NT2/D1 (cell line): ENCODE measurements at regions not wholly inside any gene's neighbourhood (a gene's known extent, or its start where the extent isn't known, plus 50 kb on each side); places are given as distances from the start of the nearest gene placed in this dataset.

Experiments used
- DNase-seq: peaks from one replicate; pipeline ENCODE4 v3.0.0-alpha.2; 2011; ENCODE audit warnings: low read depth, low spot score
- H3K27me3 ChIP-seq: 2 replicates; pipeline ENCODE4 v1.6.0; 2011; ENCODE audit warnings: mild to moderate bottlenecking; ENCODE audit not compliant: insufficient read length, insufficient read depth
- H3K36me3 ChIP-seq: 2 replicates; pipeline ENCODE4 v1.6.1; 2011; ENCODE audit warnings: mild to moderate bottlenecking, low read length, mixed read lengths; ENCODE audit not compliant: insufficient read depth, insufficient read length
- H3K4me1 ChIP-seq: 2 replicates; pipeline ENCODE4 v1.5.1; 2011; ENCODE audit not compliant: insufficient read depth, insufficient read length
- H3K4me3 ChIP-seq: 2 replicates; pipeline ENCODE4 v1.5.1; 2011; ENCODE audit warnings: low read depth; ENCODE audit not compliant: insufficient read length
- H3K9ac ChIP-seq: 2 replicates; pipeline ENCODE4 v1.6.0; 2011; ENCODE audit warnings: low read depth; ENCODE audit not compliant: insufficient read length
- H3K9me3 ChIP-seq: 2 replicates; pipeline ENCODE4 v1.5.1; 2011; ENCODE audit warnings: mild to moderate bottlenecking, low read length; ENCODE audit not compliant: insufficient read depth
- SUZ12 ChIP-seq: IDR thresholded peaks from 2 replicates; pipeline ENCODE4 v1.6.1; 2011; ENCODE audit not compliant: insufficient read length, insufficient read depth; ENCODE audit errors: extremely low read depth
- YY1 ChIP-seq: IDR thresholded peaks from 2 replicates; pipeline ENCODE4 v1.6.1; 2011; ENCODE audit not compliant: insufficient read length, insufficient read depth
- ZNF274 ChIP-seq: IDR thresholded peaks from 2 replicates; pipeline ENCODE4 v1.6.1; 2011; ENCODE audit warnings: mild to moderate bottlenecking, low read depth, low read length

DNA sequence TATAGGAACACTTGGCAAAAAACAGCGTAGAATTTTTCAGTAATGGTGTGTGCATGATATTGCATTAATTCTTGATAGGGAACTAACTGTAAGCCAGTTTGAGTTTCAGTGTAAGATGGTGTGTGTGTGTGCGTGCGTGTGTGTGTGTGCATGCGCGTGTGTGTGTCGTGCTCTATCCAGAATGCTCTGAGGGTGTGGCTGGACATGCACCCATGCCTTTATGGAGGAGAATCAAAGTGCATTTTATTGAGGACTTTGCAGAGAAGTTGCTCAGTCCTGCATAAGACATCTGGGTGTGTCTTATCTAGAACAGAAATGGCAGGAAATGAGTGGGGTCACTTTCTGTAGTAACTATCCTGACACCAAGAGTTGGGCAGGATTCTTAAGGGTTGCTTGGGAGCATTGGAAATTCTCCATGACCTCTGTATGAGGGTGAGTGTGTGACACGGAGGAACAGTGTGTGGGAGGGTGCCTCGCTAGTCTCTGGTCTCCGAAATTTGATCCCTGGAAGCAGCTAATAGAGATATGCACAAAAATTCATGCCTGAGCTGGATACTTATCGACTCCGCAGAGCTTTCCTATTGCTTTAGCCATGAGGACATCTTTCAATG, 252.2 kb downstream of the TSHZ3 start:
- Histone ChIP-seq H3K36me3 (no peaks in the 10 kb centered on the region), H3K9me3 (no peaks in the 10 kb centered on the region), H3K9ac (no peak overlapping the region), H3K4me1 (no peaks in the 10 kb centered on the region), H3K4me3 (no peak overlapping the region), H3K27me3 (no peaks in the 10 kb centered on the region)
- no peak for DNase-seq
- no peak for TF ChIP-seq YY1
- no peak for TF ChIP-seq SUZ12
- no peak for TF ChIP-seq ZNF274

DNA sequence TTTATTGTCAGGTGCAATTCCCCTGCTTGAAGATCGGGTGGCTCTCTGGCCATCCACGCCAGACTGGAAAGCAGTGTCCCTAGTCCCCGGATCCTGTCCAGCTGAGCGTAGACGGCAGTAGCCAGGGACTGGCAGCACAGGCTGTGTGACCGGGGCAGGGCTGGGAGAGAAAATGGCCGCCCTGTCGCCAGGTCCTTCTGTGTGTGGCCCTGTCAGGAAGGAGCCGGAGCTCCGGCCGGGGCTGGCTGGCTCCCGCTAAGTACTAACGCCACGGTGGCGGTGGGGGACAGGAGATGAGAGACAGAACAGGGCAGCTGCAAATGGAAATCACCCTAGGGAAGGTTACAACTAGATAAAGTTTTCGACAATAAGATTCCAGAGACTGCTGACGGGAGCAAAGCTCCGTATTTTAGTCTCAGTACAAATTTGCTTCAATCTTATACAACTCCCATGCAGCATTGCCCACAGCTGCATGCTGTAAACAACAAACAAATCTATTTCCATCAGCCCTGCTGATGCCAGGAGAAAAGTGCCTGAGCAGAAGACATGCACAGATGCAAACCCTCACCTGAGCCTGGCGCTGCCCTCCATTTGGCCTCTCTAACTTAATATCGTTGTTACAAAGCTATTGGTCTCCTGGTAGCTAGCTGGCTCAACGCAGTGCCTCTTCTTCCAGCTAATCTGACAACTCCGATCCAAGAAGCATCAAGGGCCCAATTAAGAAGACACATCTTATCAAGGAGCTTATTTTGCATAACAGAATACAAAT, 253.0 kb downstream of the TSHZ3 start:
- TF ChIP-seq YY1, result no peak
- no peak for TF ChIP-seq SUZ12
- no peak for TF ChIP-seq ZNF274
- Histone ChIP-seq H3K9me3 (no peaks in the 10 kb centered on the region), H3K27me3 (no peaks in the 10 kb centered on the region), H3K36me3 (no peaks in the 10 kb centered on the region), H3K4me3 (no peak overlapping the region), H3K4me1 (no peaks in the 10 kb centered on the region), H3K9ac (no peak overlapping the region)
- DNase-seq, result no peak

DNA sequence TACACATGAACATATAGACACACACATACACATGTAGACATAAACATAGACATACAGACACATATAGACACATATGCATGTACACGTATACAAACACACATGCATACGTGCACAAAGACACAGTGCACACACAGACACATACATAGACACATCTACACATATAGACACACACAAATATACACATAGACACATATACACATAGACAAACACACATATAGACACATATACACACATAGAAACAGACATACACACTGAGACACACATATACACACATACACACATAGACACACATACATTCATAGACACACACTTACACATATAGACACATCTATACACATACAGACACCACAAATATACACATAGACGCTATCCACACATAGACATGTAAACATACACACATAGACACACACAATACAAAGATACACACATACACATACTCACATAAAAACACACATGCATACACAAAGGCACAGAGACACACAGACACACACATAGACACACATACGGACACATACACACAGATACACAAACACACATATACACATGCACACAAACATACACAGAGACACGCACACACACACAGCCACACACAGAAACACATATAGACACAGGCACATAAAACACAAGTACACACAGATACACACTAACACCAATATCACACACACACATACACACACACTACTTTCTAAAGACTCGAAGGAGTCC, 254.0 kb downstream of the TSHZ3 start:
- H3K9ac ChIP-seq, result no peak overlapping the region
- H3K9me3 ChIP-seq, result no peaks in the 10 kb centered on the region
- no peak for TF ChIP-seq SUZ12
- no peak for TF ChIP-seq ZNF274
- TF ChIP-seq YY1, result no peak
- no peaks in the 10 kb centered on the region for H3K27me3 ChIP-seq
- no peak for DNase-seq
- no peaks in the 10 kb centered on the region for H3K36me3 ChIP-seq
- H3K4me1 ChIP-seq, result no peaks in the 10 kb centered on the region
- no peak overlapping the region for H3K4me3 ChIP-seq

DNA sequence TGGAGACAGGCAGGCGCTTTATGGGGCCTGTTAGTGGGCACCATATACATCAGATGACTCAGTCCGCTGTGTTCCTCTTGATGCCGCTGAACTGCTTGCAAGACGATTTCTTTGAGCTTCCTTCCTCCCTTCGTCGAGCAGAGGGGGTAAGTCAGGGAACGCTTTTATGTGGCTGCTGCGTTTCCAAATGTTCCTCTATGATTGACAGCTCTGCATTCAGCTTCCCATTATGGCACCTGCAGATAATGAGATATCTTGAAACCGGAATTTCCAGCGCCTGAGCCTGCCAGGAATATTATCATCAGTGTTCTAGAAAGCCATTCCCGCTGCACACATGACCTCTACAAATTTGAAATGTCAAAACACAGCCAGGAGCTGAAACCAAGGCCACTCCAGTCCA, 257.0 kb downstream of the TSHZ3 start:
- Histone ChIP-seq H3K9ac (no peak overlapping the region), H3K4me3 (no peak overlapping the region), H3K36me3 (no peaks in the 10 kb centered on the region), H3K9me3 (no peaks in the 10 kb centered on the region), H3K27me3 (no peaks in the 10 kb centered on the region), H3K4me1 (no peaks in the 10 kb centered on the region)
- TF ChIP-seq YY1 (no peak), SUZ12 (no peak), ZNF274 (no peak)
- DNase-seq, result no peak

DNA sequence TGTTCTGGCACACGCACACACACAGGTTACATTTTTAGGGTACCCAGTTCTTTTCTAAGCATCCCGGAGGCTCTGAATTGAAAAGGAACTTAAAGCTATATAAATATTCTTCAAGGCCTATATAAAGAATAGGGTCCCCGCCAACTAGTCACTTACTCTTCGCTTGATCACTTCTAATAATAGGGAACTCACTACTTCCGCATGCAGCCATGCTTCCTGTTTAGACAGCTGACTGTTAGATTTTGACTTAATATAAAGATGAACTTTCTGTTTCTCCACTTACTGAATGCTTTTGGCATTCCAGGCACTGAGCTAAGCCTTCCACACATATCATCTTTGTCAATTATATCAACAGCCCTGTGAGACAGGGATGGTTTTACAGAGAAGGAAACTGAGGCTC, 259.6 kb downstream of the TSHZ3 start:
- no peak for TF ChIP-seq ZNF274
- TF ChIP-seq SUZ12, result no peak
- no peak for TF ChIP-seq YY1
- Histone ChIP-seq H3K36me3 (no peaks in the 10 kb centered on the region), H3K9ac (no peak overlapping the region), H3K9me3 (no peaks in the 10 kb centered on the region), H3K4me1 (no peaks in the 10 kb centered on the region), H3K27me3 (no peaks in the 10 kb centered on the region), H3K4me3 (no peak overlapping the region)
- no peak for DNase-seq

DNA sequence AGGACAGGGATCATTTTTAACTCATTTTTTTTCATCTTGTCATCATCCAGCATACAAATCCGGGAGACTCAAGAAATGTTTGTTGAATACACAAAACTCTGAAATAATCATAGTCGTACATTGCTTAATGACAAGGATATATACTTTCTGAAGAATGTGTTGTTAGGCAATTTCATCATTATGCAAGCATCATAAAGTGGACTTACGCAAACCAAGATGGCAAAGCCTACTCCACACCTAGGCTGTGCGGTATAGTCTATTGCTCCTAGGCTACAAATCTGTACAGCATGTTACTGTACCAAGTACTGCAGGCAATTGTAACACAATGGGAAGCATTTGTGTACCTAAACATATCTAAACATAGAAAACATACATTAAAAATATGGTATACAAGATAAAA, 264.1 kb downstream of the TSHZ3 start:
- no peaks in the 10 kb centered on the region for H3K4me1 ChIP-seq
- H3K27me3 ChIP-seq, result no peaks in the 10 kb centered on the region
- no peak overlapping the region for H3K9ac ChIP-seq
- no peak overlapping the region for H3K4me3 ChIP-seq
- no peaks in the 10 kb centered on the region for H3K36me3 ChIP-seq
- H3K9me3 ChIP-seq, result no peaks in the 10 kb centered on the region
- TF ChIP-seq ZNF274 (no peak), SUZ12 (no peak), YY1 (no peak)
- no peak for DNase-seq

DNA sequence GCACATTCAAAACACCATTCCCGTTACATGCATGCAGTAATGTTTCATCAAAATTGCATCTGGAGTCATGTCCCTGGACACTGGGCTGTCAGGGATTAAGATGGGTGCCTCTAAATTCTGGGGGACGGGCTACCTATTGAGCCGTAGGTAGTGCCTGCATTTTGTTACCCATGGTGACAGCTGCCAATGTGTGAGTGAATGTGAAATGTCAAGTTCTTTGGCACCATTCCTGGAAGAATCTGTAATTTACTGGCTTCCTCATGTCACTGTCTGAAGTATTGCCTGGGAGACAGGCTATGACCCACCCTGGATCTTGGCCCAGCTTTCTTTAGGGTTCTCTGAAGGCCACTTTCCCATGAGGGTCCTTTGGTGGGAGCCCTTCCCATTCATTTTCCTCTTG, 266.1 kb downstream of the TSHZ3 start:
- Histone ChIP-seq H3K9me3 (no peaks in the 10 kb centered on the region), H3K4me1 (no peaks in the 10 kb centered on the region), H3K9ac (no peak overlapping the region), H3K36me3 (no peaks in the 10 kb centered on the region), H3K27me3 (no peaks in the 10 kb centered on the region), H3K4me3 (no peak overlapping the region)
- DNase-seq, result no peak
- TF ChIP-seq YY1 (no peak), SUZ12 (no peak), ZNF274 (no peak)
